Transverse colon (tissue), 4 donors: ENCODE measurements at regions not wholly inside any gene's neighbourhood (a gene's known extent, or its start where the extent isn't known, plus 50 kb on each side); places are given as distances from the start of the nearest gene placed in this dataset.

ENCODE experiments used
- POLR2A ChIP-seq: fragments of 450-650 bp; IDR thresholded peaks from one replicate; pipeline ENCODE4 v1.6.1; 2016; ENCODE audit warnings: antibody characterized with exemption, mild to moderate bottlenecking, moderate library complexity
- POLR2AphosphoS5 ChIP-seq, 3 donors: sonication (generic); formaldehyde crosslinking; IDR thresholded peaks; one replicate each; pipeline ENCODE4 v1.6.1; 2016; ENCODE audit warnings: antibody characterized with exemption in 3 of 3
- TF ChIP-seq, protein P1 (sequence below), 5 experiments: fragments of 200-600 bp in 3 of 5; fragments of 450-650 bp in 2 of 5; sonication (generic) in 3 of 5; IDR thresholded peaks; 1 replicate in 2 of 5; 2 replicates in 3 of 5; pipeline ENCODE4 v1.5.1; 2016 to 2017; ENCODE audit warnings: antibody characterized with exemption in 5 of 5, inconsistent platforms in 3 of 5, mild to moderate bottlenecking in 2 of 5, moderate library complexity in 1 of 5

DNA sequence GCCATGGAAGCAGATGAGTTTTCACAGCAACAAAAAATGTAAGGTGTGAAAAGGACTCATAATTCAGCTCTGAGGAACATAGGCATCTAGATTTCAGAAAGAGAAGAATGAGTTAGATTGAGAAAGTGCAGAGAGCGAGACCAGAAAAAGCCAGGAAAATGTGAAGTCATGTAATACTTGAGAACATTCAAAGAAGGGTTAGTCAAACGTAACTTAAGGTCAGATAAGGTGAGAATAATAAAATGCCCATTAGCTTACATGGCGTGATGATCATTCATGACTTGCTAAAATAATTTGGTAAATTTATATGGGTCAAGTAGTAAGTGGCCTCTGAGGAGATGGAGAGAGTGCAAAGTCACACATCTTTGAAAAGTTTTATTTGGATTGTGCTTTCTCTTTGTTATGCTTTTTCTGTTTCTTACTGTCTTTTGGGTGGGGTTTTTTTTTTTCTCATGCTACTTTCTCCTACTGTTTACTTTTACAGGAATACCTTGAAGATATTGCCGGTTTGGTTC lies 271.8 kb upstream of the NRG3 start:
- no peak for TF ChIP-seq POLR2A
- TF ChIP-seq, protein P1, sequence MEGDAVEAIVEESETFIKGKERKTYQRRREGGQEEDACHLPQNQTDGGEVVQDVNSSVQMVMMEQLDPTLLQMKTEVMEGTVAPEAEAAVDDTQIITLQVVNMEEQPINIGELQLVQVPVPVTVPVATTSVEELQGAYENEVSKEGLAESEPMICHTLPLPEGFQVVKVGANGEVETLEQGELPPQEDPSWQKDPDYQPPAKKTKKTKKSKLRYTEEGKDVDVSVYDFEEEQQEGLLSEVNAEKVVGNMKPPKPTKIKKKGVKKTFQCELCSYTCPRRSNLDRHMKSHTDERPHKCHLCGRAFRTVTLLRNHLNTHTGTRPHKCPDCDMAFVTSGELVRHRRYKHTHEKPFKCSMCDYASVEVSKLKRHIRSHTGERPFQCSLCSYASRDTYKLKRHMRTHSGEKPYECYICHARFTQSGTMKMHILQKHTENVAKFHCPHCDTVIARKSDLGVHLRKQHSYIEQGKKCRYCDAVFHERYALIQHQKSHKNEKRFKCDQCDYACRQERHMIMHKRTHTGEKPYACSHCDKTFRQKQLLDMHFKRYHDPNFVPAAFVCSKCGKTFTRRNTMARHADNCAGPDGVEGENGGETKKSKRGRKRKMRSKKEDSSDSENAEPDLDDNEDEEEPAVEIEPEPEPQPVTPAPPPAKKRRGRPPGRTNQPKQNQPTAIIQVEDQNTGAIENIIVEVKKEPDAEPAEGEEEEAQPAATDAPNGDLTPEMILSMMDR (IDR thresholded peaks at IDR 0.05) = no peak
- no peak for TF ChIP-seq POLR2AphosphoS5 (IDR thresholded peaks at IDR 0.05)
